Rectal smooth muscle tissue (tissue), 1 donor: ENCODE measurements at regions not wholly inside any gene's neighbourhood (a gene's known extent, or its start where the extent isn't known, plus 50 kb on each side); places are given as distances from the start of the nearest gene placed in this dataset.
"Not testable (repeated sequence)": the region's sequence is repeated elsewhere in the genome, so short reads cannot be mapped to it uniquely, and the experiment has no call there.

ENCODE experiments used
- H3K27ac ChIP-seq: one replicate; pipeline ENCODE4 v1.7.0; 2013; ENCODE audit warnings: low read depth, low read length, inconsistent platforms
- H3K27me3 ChIP-seq: one replicate; pipeline ENCODE4 v1.7.0; 2013; ENCODE audit warnings: low read length; ENCODE audit not compliant: control insufficient read depth, insufficient read depth
- H3K36me3 ChIP-seq: one replicate; pipeline ENCODE4 v1.7.0; 2013; ENCODE audit warnings: low read length; ENCODE audit not compliant: control insufficient read depth, insufficient read depth
- H3K4me1 ChIP-seq: one replicate; pipeline ENCODE4 v1.7.0; 2013; ENCODE audit warnings: low read length; ENCODE audit not compliant: control insufficient read depth, insufficient read depth
- H3K4me3 ChIP-seq: one replicate; pipeline ENCODE4 v1.7.0; 2013; ENCODE audit warnings: low read length
- H3K9ac ChIP-seq: one replicate; pipeline ENCODE4 v1.7.0; 2013; ENCODE audit warnings: low read length

DNA sequence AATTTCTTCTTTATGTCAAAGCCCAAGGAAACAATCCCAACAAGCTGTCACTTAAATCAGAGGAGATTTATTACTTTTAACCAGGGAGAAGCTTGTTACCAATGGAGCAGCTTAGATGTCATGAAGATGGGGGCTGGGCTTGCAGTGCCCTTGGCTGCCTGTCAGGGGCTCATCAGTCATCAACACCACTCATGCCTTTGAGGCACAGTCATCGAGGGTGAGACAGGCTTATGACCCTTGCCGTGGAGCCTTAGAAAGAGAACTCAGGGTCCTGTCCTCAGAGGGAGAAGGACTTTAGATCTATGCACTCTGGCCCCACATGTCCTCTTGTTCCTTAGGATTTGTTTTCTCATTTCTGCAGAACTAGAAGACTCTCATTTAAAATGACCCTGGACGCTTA lies 318.3 kb downstream of the CBLN1 start:
- Histone ChIP-seq H3K9ac (no peak overlapping the region), H3K4me3 (no peak overlapping the region), H3K27me3 (no peaks in the 10 kb centered on the region), H3K27ac (no peak overlapping the region), H3K36me3 (no peaks in the 10 kb centered on the region), H3K4me1 (no peaks in the 10 kb centered on the region)

DNA sequence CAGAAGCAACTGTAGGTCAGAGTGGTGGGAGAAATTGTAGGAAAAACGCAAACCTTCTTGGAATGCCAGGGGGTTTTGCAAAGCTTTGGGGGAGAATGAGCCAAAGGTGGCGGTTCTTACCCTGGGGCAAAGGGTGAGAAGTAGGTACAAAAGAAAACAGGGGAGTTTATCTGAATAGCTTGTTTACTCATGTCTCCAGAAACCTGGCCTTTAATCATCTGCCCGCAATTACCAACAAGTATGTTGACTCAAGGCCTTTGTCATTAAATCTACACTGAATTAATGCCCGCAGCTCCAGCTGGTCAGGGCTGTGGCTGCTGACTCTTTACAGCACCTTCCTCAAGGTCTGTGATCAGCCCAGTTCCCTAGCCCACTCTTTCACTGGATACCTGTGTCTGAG lies 320.1 kb downstream of the CBLN1 start:
- Histone ChIP-seq H3K27ac (no peak overlapping the region), H3K4me3 (no peak overlapping the region), H3K9ac (no peak overlapping the region), H3K36me3 (no peaks in the 10 kb centered on the region), H3K4me1 (no peaks in the 10 kb centered on the region), H3K27me3 (no peaks in the 10 kb centered on the region)

DNA sequence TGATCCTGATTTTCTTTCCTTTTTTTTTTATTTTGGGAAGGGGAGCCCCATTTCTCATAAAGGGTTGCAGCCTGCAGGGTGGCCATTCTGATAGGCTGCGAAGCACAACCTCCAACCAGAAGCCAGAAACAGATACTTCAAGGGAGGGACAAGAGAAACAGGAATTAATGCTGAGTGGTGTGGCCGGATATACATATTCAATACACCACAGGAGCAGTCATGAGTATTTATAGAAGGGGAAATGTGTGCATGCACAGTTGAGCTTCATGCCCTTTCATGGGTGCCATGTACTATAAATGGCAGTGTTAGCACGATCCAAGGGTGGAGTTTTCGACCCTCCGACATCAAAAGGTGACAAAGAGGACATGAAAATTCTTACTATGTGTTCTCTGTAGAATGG lies 320.8 kb downstream of the CBLN1 start:
- H3K27me3 ChIP-seq: no peaks in the 10 kb centered on the region
- H3K27ac ChIP-seq: no peak overlapping the region
- H3K4me3 ChIP-seq: no peak overlapping the region
- H3K9ac ChIP-seq: no peak overlapping the region
- H3K4me1 ChIP-seq: no peaks in the 10 kb centered on the region
- no peaks in the 10 kb centered on the region for H3K36me3 ChIP-seq

DNA sequence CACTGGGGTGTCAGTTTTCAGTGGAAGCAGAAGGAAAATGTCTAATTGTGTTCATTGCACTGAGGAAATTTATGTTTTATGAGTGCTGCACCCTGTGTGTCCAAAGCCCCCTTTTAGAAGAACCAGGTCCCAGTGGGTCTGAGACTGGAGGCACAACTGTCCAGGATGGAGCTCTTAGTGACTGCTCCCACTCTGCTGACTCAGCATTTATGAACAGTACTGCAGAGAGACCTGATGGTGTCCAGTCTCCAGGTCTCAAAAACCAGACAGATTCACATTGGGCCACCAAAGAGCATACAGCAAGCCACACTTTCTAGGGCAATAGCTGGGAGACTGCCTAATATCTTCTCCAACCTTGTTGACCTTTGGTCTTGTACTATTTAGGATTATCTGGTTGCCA lies 321.9 kb downstream of the CBLN1 start:
- Histone ChIP-seq H3K4me1 (no peaks in the 10 kb centered on the region), H3K4me3 (no peak overlapping the region), H3K27me3 (no peaks in the 10 kb centered on the region), H3K36me3 (no peaks in the 10 kb centered on the region), H3K9ac (no peak overlapping the region), H3K27ac (no peak overlapping the region)

DNA sequence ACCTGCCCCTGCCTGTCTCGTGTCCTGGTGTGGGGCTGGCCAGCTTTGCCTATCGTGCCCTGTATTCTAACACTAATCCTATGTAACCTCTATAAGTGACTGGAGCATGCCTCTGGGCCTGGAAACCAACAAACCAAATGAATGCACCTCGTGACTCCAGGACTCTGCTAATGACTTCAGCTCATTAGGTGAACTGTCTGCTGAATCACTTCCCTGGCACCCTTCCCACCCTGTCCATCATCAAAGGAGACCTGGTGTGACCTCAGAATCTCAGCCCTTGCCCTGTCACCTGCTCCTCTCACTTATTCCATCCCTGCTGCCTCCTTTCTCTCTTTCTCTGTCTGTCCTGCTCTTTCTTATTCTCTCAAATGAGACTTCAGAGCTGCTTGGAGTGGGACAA lies 322.4 kb downstream of the CBLN1 start:
- Histone ChIP-seq H3K4me1 (no peaks in the 10 kb centered on the region), H3K27ac (no peak overlapping the region), H3K4me3 (no peak overlapping the region)

DNA sequence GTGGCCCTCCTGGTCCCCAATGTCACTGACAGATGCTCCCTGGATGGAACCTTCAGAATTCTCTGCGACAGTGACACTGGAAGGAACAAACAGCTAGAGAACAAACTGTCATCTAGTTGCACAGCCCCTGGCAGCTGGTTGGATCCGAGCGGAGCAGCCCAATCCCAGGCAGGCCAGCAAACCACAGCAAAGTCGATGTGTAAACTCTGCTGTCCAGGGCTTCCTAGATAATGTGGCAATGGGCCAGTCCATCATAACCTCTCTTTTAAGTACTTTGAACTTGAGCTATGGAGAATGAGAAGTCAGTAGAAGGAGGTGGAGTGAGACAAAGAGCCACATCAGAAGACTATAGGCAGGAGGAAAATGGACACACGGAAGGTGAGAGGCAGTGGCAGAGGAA lies 323.0 kb downstream of the CBLN1 start:
- no peaks in the 10 kb centered on the region for H3K27me3 ChIP-seq

More for the DNA sequence above, 322.4 kb downstream of the CBLN1 start:
- Histone ChIP-seq H3K36me3 (no peaks in the 10 kb centered on the region), H3K27me3 (no peaks in the 10 kb centered on the region), H3K9ac (no peak overlapping the region)

DNA sequence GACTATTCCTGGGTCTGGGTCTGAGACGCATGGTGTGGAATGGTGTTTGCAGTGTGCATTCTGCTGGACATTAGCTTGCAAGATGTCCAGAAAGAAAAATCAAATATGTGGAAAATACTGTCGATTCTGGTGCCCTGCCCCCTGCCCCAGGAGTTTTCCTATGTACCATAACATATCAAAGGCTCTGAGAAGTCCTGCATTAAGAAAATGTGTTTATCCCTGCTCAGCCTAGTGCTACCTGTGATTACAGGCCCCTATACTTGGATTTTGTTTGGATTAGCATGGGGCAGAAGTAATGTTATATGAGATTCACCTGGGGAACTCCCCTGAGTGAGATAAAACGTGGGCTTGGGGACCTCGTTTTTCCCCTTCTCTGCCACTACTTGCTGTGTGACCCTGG lies 325.0 kb downstream of the CBLN1 start:
- Histone ChIP-seq H3K27me3 (no peaks in the 10 kb centered on the region), H3K4me3 (no peak overlapping the region), H3K36me3 (no peaks in the 10 kb centered on the region), H3K4me1 (no peaks in the 10 kb centered on the region), H3K27ac (no peak overlapping the region), H3K9ac (no peak overlapping the region)

More for the DNA sequence above, 323.0 kb downstream of the CBLN1 start:
- no peak overlapping the region for H3K27ac ChIP-seq
- H3K4me1 ChIP-seq: no peaks in the 10 kb centered on the region
- H3K9ac ChIP-seq: no peak overlapping the region
- no peaks in the 10 kb centered on the region for H3K36me3 ChIP-seq
- no peak overlapping the region for H3K4me3 ChIP-seq

DNA sequence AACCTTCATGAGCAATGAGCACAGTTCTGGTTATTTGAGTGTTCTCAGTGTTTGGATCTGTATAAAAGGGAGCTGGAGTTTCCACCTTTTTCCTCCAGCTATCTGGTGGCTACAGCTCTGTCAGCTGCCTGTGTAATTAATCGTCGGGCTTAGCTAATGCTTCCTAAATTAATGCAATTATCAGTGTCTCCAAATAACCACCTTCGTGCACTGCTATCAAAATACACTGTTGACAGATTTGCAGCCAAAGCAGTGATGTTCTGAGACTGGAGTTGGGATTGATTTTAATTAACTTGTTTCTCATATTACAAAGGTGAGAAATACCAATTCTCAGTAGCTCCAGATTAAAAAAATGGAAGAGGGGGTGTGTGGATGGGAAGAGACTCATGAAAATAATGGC lies 325.8 kb downstream of the CBLN1 start:
- Histone ChIP-seq H3K27ac (no peak overlapping the region), H3K4me1 (no peaks in the 10 kb centered on the region)

DNA sequence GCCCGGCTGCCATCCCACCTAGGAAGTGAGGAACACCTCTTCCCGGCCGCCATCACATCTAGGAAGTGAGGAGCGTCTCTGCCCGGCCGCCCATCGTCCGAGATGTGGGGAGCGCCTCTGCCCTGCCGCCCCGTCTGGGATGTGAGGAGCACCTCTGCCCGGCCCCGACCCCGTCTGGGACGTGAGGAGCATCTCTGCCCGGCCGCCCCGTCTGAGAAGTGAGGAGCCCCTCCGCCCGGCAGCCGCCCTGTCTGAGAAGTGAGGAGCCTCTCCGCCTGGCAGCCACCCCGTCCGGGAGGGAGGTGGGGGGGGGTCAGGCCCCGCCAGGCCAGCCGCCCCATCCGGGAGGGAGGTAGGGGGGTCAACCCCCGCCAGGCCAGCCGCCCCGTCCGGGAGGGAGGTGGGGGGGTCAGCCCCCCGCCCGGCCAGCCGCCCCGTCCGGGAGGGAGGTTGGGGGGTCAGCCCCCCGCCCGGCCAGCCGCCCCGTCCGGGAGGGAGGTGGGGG lies 330.0 kb downstream of the CBLN1 start:
- not testable (repeated sequence) for H3K27me3 ChIP-seq, H3K4me3 ChIP-seq, H3K9ac ChIP-seq, H3K27ac ChIP-seq, H3K36me3 ChIP-seq
- H3K4me1 ChIP-seq: peaks cover 29% of the 10 kb centered on the region

More for the DNA sequence above, 325.8 kb downstream of the CBLN1 start:
- H3K9ac ChIP-seq: no peak overlapping the region
- H3K4me3 ChIP-seq: no peak overlapping the region
- no peaks in the 10 kb centered on the region for H3K27me3 ChIP-seq
- H3K36me3 ChIP-seq: no peaks in the 10 kb centered on the region

DNA sequence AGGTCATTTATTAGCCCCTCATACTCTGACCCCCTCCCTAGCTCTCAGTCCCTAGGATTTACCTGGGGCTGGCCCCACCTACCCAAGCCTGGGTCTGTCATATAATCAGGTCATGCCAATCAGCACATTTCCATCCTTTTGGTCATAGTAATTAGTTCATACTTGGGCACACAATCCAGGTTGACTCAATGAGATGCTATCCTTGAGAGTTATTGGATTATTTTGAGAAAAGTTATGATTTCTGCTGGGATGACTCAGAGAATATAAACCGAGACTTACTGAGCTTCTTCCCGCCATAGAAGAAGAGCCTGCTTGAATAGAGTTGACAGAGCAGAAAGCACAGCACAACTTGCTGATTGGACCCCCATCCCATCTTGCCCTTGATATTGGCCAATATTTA lies 331.5 kb downstream of the CBLN1 start:
- peak overlapping the region; percentile 40 for H3K27ac ChIP-seq
- no peak overlapping the region for H3K4me3 ChIP-seq
- no peaks in the 10 kb centered on the region for H3K36me3 ChIP-seq
- no peak overlapping the region for H3K9ac ChIP-seq
- H3K4me1 ChIP-seq: peaks cover 32% of the 10 kb centered on the region
- H3K27me3 ChIP-seq: no peaks in the 10 kb centered on the region

DNA sequence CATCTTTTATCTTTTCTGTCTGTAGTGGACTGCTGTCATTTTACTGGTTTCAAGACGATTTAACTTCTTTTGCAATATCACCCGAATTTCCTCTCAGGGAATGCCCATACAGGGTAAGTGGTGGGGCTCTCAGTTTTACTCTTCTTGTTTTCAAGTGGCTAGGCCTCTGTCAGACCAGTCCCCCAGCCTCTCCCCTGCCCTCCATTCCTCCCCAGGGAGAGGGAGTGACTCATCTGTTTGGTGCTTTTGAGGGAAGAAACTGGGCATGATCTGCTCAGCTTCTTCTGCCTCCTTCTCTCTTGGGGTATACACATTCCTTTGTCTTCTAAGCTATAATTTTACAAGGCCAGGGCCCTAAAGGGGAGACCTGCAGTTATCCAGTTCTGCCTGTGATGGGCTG lies 332.0 kb downstream of the CBLN1 start:
- no peaks in the 10 kb centered on the region for H3K27me3 ChIP-seq
- peaks cover 32% of the 10 kb centered on the region for H3K4me1 ChIP-seq
- H3K9ac ChIP-seq: no peak overlapping the region
- H3K36me3 ChIP-seq: no peaks in the 10 kb centered on the region
- H3K4me3 ChIP-seq: no peak overlapping the region
- peak overlapping the region; percentile 40 for H3K27ac ChIP-seq

DNA sequence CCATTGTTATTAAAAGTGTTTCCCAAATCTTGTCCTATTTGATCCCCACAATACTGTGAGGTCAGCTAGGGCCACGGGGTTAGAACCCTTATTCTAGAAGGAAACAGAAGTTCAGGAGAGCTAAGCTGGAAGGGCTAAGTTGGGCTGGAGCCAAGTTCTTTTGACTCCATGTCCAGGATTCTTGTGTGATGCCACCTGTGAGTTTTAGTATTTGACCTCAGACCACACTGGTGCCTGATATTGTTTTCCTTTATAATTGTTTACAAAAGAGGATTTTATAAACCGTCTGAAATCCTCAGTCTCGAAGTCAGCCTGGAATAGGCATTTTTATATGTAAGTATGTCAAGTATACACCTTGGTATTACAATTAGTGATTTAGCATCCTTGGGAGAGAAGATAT lies 332.7 kb downstream of the CBLN1 start:
- no peaks in the 10 kb centered on the region for H3K27me3 ChIP-seq
- H3K4me3 ChIP-seq: no peak overlapping the region
- H3K36me3 ChIP-seq: no peaks in the 10 kb centered on the region
- peaks cover 32% of the 10 kb centered on the region for H3K4me1 ChIP-seq
- no peak overlapping the region for H3K27ac ChIP-seq
- no peak overlapping the region for H3K9ac ChIP-seq

DNA sequence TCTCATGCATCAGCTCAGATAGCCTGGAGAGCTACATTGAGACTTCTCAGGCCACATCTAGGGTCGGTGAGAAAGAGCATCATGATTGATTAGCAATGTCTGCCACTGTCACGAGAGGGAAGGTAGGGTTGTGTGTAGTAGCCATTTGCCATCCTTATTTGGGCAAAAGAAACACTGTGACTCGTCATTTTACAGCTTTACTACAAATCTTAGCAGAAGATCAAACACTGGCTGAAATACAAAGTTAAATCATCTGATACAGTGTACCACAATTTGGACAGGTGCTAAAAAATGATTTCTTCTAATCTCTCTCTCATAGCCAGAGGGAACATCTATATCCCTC lies 334.3 kb downstream of the CBLN1 start:
- H3K27me3 ChIP-seq: no peaks in the 10 kb centered on the region
- H3K4me1 ChIP-seq: peaks cover 32% of the 10 kb centered on the region
- H3K9ac ChIP-seq: no peak overlapping the region
- no peak overlapping the region for H3K4me3 ChIP-seq
- H3K27ac ChIP-seq: peak overlapping the region; percentile 70
- no peaks in the 10 kb centered on the region for H3K36me3 ChIP-seq
